ENCODE measurements at regions not wholly inside any gene's neighbourhood (a gene's known extent, or its start where the extent isn't known, plus 50 kb on each side); places are given as distances from the start of the nearest gene placed in this dataset.
"Not testable (repeated sequence)": the region's sequence is repeated elsewhere in the genome, so short reads cannot be mapped to it uniquely, and the experiment has no call there.

DNA sequence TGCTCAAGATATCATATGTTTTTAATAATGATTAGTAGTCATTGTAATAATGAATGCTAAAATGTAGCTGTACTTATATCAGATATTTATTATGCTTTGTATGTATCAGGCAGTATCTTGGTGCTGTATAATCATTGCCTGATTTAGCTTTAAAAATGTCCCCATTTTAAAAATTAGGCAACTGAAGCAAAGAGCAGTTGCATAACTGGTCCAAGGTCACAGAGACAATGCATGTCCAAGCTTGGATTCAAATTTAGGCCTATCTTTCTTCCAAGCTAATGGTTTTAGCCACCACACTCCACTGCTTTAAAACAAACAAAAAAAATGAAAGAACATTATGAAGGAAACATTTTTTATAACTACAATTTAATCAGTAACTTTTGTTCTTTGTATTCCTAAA lies 725.8 kb upstream of the RAG2 start:
- DNase-seq (ENCODE audit: low read depth in 2 of 2): no peak

DNA sequence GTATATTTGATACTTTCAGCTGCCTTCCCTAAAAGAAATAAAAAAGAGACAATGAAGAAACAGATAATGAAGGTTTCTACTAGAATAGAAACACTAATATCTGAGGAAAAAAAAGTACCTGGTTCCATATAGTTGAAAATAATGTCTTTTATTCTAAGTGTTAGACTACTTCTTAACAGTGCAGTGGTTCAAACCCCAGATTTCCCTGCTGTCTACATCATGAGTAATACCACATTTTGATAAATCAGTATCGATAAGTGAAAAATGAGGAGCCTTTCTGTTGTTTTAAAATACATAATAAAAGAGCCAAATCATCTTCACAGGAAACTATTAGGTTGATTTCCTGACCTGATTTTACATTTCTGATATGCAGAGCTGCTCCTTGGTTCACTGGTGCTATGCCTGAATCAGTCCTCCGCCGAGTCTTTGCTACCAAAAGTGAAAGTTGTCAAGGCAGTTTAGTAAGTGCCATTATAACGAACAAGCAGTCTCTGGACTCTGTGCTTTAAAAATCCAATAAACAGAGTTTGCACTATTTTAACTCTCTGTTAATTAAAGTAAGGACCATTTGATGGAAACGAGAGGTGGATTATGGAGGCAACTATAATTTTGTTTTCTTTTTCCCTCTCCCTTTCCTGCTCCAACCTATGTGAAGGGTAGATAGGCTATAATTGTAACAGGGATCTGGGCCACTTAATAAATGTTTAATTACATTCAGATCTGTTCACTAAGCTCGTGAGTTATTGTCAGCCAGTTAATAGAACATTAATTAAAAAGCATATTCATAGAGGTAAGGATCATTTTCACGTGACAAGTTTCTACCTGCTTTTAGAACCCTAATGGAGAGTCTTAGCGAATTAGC lies 724.5 kb upstream of the RAG2 start:
- DNase-seq (ENCODE audit: low read depth in 2 of 2): no peak

- no peak for DNase-seq (ENCODE audit: low read depth in 2 of 2)
Measured at GRCh38 chr11:37320921-37321320, 722.9 kb upstream of the RAG2 start.

- no peak for DNase-seq (ENCODE audit: low read depth in 2 of 2)
Measured at GRCh38 chr11:37317803-37318202, 719.8 kb upstream of the RAG2 start.

DNA sequence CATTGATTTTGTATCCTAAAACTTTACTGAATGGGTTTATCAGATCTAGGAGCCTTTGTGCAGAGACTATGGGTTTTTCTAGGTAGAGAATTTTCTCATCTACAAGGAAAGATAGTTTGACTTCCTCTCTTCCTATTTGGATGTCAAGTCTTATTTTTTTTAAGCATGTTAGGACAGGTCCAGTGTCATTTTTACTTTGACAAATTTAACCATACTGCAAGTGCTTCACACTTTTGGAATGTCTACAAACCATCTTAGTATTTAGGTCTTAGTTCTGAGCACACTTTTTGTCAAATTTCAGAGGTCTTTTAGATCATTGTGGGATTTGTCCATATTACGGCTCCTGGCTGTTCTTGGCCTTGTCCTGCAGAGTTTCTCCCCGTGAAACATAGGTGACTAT lies 715.2 kb upstream of the RAG2 start:
- DNase-seq (ENCODE audit: low read depth in 2 of 2): no peak

DNA sequence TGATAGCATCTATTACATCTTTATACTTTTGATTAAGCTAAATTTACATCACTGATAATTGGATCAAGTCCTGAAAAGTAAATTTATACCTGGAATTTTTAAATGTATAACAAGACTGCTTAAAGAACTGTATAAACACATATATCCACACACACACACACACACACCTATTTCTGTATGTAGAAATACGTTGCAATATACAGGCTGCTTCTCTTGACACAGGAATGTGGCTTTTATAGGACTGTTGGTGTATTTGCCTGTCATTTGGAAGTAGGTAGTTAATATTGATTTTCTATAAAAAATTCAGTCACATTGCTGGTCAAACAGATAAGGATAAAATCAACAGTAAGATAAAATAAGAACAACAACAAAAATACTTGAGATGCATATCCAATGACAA lies 708.5 kb upstream of the RAG2 start:
- DNase-seq (ENCODE audit: low read depth in 2 of 2): no peak

- DNase-seq (ENCODE audit: low read depth in 2 of 2): not testable (repeated sequence)
Measured at GRCh38 chr11:37301405-37301804, 703.4 kb upstream of the RAG2 start.

DNA sequence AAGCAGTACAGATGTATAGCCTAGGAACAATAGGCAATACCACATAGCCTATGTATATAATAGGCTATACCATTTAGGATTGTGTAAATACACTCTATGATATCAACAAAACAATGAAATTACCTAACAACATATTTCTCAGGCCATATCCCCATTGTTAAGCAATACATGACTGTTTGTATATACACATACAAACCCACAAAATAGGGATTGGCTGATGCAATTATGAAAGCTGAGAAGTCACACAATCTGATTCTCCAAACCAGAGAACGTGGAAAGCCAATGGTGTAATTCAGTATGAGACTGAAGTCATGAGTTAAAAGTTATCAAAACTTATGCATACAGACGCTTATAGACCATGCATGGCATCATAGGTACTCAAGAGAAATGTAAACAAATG lies 700.1 kb upstream of the RAG2 start:
- DNase-seq (ENCODE audit: low read depth in 2 of 2): no peak

DNA sequence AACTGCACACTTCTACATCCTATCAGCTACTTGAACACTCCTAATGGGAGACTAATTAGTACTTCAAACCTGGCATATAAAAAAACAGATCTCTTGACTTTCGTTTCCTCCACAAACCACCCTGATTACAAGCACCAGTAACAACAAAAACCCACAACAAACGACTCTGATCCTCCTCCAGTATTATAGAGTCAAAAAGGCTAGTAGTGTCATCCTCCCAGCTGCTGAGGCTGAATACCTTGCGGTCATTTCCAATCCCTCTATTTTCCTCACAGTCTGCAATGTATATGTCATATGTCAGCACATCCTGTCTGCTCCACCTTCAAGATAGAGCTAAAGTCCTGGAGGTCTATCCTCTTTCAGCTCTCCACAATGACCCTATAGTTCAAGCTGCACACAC lies 688.9 kb upstream of the RAG2 start:
- DNase-seq (ENCODE audit: low read depth in 2 of 2): no peak

DNA sequence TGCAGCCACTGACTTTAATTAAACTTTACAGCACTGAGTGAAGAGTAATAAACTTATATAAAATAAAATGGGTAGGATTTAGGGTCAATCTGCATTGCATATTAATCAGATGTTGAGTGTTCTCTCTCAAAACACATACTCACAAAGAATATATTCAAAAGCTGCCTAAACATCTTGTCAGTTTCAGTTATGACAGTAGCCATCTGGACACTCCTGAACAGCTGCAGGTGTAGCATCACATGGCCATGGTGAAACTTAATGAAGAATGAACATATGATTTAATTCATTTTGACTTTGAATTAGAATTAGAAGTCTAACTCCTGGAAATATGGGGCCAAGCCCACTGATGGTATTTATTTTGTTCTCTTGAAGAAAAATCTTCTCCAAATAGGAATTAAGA lies 684.3 kb upstream of the RAG2 start:
- DNase-seq (ENCODE audit: low read depth in 2 of 2): no peak

GRCh38 chr11:37280200-37280599 lies 682.2 kb upstream of the RAG2 start:
- no peak for DNase-seq (ENCODE audit: low read depth in 2 of 2)

DNA sequence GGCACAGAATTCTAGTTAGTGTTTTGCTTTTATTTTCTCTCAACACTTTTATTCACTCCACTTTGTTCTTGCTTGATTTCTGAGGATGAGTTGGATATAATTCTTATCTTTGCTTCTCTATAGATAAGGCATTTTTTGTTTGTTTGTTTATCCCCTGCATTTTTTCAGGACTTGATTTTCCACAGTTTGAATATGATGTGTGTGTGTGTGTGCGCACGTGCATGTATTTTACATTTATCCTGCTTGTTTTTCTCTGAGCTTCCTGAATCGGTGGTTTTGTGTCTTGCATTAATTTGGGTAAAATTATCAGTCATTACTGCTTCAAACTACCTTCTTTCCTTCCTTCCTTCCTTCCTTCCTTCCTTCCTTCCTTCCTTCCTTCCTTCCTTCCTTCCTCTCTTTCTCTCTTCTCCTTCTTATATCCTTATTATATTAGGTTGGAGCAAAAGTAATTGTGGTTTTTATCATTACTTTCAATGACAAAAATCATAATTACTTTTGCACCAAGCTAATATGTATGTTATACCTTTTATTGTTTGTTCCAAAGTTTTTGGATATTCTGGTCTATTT lies 679.9 kb upstream of the RAG2 start:
- no peak for DNase-seq (ENCODE audit: low read depth in 2 of 2)

GRCh38 chr11:37264783-37265182 lies 666.7 kb upstream of the RAG2 start:
- no peak for DNase-seq (ENCODE audit: low read depth in 2 of 2)

- no peak for DNase-seq (ENCODE audit: low read depth in 2 of 2)
Measured at GRCh38 chr11:37264060-37264459, 666.0 kb upstream of the RAG2 start.

GRCh38 chr11:37263467-37263866 lies 665.4 kb upstream of the RAG2 start:
- DNase-seq (ENCODE audit: low read depth in 2 of 2): not testable (repeated sequence)

- no peak for DNase-seq (ENCODE audit: low read depth in 2 of 2)
Measured at GRCh38 chr11:37259734-37260133, 661.7 kb upstream of the RAG2 start.

DNA sequence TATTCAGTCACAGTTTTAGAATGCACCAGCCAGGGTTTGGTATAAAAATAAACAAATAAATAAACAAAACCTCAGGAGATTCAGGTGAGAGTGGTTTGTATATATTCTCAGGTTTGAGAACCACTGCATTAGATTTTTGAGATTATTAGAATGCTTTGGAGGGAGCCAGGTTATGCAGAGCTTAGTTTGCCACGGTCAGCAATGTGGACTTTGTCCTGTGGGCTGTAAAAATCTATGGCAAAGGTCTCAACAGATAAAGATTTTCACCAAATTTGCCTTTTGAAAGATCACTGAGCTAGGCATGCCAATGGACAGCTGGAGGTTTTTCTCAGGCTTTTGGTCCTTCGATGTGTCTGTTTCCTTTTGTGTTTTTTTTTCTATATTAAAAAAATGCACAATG lies 650.1 kb upstream of the RAG2 start:
- DNase-seq (ENCODE audit: low read depth in 2 of 2): no peak

DNA sequence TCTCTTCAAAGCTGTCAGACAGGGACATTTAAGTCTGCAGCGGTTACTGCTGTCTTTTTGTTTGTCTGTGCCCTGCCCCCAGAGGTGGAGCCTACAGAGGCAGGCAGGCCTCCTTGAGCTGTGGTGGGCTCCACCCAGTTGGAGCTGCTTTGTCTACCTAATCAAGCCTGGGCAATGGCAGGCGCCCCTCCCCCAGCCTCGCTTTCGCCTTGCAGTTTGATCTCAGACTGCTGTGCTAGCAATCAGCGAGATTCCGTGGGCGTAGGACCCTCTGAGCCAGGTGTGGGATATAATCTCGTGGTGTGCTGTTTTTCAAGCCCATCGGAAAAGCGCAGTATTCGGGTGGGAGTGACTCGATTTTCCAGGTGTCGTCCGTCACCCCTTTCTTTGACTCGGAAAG lies 648.1 kb upstream of the RAG2 start:
- not testable (repeated sequence) for DNase-seq (ENCODE audit: low read depth in 2 of 2)

GRCh38 chr11:37230865-37231264 lies 632.8 kb upstream of the RAG2 start:
- no peak for DNase-seq (ENCODE audit: low read depth in 2 of 2)

DNA sequence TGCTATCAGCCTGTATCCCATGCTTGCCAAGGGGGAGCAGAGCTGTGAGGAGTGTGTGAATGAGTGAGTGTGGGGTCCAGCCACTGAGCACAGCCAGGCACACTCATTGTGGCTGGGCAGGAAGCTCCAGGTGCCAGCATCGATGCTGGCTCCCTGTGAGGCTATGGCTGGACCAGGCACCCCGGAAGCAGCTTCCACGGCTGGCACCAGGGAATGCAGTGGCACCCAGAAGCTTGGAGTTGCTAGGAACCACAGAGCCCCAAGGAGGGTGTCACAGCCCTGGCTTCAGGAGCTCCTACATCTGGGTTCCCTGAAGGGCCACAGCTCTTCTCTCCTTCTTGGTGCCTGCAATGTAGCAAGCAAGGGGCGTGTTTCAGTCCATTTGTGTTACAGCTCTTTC lies 625.9 kb upstream of the RAG2 start:
- DNase-seq (ENCODE audit: low read depth in 2 of 2): no peak

- DNase-seq (ENCODE audit: low read depth in 2 of 2): no peak
Measured at GRCh38 chr11:37203006-37203405, 605.0 kb upstream of the RAG2 start.

DNA sequence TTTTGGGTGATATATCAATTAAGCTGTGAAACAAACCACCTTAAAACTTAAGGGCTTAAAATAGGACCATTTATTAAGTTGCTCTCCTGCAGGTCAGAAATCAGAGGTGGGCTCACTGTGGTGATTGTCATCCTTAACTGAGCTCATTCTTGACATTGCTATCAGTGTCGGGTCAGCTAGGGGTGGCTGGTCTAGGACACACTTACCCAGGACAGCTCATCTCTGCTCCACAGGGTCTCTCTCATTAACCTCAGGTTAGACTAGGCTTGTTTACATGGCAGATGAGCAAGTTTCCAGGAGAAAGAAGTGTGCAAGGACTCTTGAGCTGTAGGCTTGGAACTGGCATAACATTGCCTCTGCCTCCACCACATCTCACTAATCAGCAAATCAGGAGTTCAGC lies 601.0 kb upstream of the RAG2 start:
- no peak for DNase-seq (ENCODE audit: low read depth in 2 of 2)

DNA sequence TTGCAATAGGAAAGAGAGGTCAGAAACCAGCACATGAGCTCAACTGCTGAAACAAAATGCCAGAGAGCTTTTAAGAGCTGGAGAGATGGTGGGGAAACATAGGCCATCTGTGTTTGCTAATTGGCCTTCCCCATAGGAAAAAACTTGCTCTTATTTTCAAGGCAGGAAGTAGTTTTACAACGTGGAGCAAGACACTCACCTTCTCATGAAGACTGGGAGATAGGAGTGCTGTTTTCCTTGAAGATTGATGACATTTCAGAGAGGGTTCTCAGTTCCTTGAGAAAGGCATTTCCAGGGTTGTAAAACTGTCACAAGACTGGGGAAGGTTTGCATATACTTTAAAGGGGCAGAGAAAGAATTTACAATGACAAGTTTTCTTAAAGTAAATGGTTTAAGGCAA lies 586.3 kb upstream of the RAG2 start:
- no peak for DNase-seq (ENCODE audit: low read depth in 2 of 2)

GRCh38 chr11:37182031-37182430 lies 584.0 kb upstream of the RAG2 start:
- no peak for DNase-seq (ENCODE audit: low read depth in 2 of 2)

Data from activated CD8-positive, alpha-beta memory T cell treated with anti-CD3 and anti-CD28 coated beads for 4 hours (primary cell).